Pancreas (tissue), 10 donors: ENCODE measurements at regions not wholly inside any gene's neighbourhood (a gene's known extent, or its start where the extent isn't known, plus 50 kb on each side); places are given as distances from the start of the nearest gene placed in this dataset.

Source experiments
- ATAC-seq, 4 donors: fragments of 200-7000 bp; cut with Tn5 transposase; one replicate each; pipeline versions ENCODE4 v1.8.0 to v1.9.1; 2020; ENCODE audit warnings: mild to moderate bottlenecking in 4 of 4, moderate library complexity in 4 of 4
- DNase-seq, 6 donors: peaks; one replicate each; pipeline ENCODE4 v3.0.0-alpha.2; 2020
- FAIRE-seq: peaks from 2 replicates; lab custom pipeline; 2012; peaks lifted over from hg19 to GRCh38; lab: Jason Lieb, UNC
- H3K27ac ChIP-seq, 4 donors: fragments of 200-600 bp; sonication (generic); 1 replicate in 3 of 4; 2 replicates in 1 of 4; pipeline versions ENCODE4 v1.5.0 to v1.8.0; 2020
- H3K27me3 ChIP-seq, 4 donors: fragments of 200-600 bp; one replicate each; pipeline ENCODE4 v1.8.0; 2021
- H3K36me3 ChIP-seq, 3 donors: fragments of 200-600 bp; sonication (generic) in 1 of 3; one replicate each; pipeline versions ENCODE4 v1.5.0 to v1.8.0; 2020 to 2021
- H3K4me1 ChIP-seq, 3 donors: fragments of 200-600 bp; one replicate each; pipeline ENCODE4 v1.8.0; 2021
- H3K4me3 ChIP-seq, 4 donors: fragments of 200-600 bp; sonication (generic) in 2 of 4; one replicate each; pipeline versions ENCODE4 v1.5.0 to v1.8.0; 2020 to 2021
- H3K9me3 ChIP-seq, 4 donors: fragments of 200-600 bp; one replicate each; pipeline ENCODE4 v1.8.0; 2021
- WGBS, 2 donors: extraction: QIAGEN DNeasy Blood & Tissue Kit; methylation state at CpG; one replicate each; pipeline ENCODE4 v1.1.7; 2013; 5-methylcytosine and 5-hydroxymethylcytosine counted together
- intact Hi-C, 3 donors: fragments of 100-400 bp; cut with DNase I; formaldehyde crosslinking; loops; one replicate each; pipeline versions ENCODE4 v1.11.1 to v1.14.2; 2022
- TF ChIP-seq, protein P1 (sequence below), 4 donors: fragments of 200-600 bp; sonication (generic) in 3 of 4; IDR thresholded peaks; one replicate each; pipeline versions ENCODE4 v1.5.0 to v1.8.0; 2021; ENCODE audit warnings: antibody characterized with exemption in 4 of 4
- donor health status: healthy with polysubstance abuse.
- donor health status: DM: no; HTN: no; CAD: no; lungs with moderate emphysema.
- donor health status: DM: no; HTN: no; CAD: no.
- donor health status: control.
- donor health status: control.
- donor health status: Bipolar disorder and iron deficiency.
- donor health status: DM: yes; HTN: yes; CAD: no.
- donor health status: DM: no; HTN: no; CAD: no.
- donor health status: DM: no; HTN: no; CAD: no.
- donor health status: DM: yes; HTN: yes; CAD: no.

GRCh38 chr2:15058015-15058720 lies 425.7 kb downstream of the LRATD1 start:
- H3K27me3 ChIP-seq: no peaks in the 10 kb centered on the region
- TF ChIP-seq, protein P1, sequence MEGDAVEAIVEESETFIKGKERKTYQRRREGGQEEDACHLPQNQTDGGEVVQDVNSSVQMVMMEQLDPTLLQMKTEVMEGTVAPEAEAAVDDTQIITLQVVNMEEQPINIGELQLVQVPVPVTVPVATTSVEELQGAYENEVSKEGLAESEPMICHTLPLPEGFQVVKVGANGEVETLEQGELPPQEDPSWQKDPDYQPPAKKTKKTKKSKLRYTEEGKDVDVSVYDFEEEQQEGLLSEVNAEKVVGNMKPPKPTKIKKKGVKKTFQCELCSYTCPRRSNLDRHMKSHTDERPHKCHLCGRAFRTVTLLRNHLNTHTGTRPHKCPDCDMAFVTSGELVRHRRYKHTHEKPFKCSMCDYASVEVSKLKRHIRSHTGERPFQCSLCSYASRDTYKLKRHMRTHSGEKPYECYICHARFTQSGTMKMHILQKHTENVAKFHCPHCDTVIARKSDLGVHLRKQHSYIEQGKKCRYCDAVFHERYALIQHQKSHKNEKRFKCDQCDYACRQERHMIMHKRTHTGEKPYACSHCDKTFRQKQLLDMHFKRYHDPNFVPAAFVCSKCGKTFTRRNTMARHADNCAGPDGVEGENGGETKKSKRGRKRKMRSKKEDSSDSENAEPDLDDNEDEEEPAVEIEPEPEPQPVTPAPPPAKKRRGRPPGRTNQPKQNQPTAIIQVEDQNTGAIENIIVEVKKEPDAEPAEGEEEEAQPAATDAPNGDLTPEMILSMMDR (IDR thresholded peaks at IDR 0.05): no peak
- no peak overlapping the region for H3K27ac ChIP-seq
- ATAC-seq (no peak), FAIRE-seq (no peak), DNase-seq (no peak)
- 65 to 78% methylated on average over 6 of the region's 6 CpGs for WGBS, 2 donors
- no peaks in the 10 kb centered on the region for H3K9me3 ChIP-seq
- intact Hi-C loops: no loop called here
- no peaks in the 10 kb centered on the region for H3K36me3 ChIP-seq
- H3K4me3 ChIP-seq: no peak overlapping the region
- H3K4me1 ChIP-seq: no peaks in the 10 kb centered on the region

GRCh38 chr2:15058721-15059157 lies 426.2 kb downstream of the LRATD1 start:
- no peak for FAIRE-seq
- intact Hi-C loops: no loop called here
- 35 to 37% methylated on average over 3 of the region's 3 CpGs for WGBS, 2 donors

DNA sequence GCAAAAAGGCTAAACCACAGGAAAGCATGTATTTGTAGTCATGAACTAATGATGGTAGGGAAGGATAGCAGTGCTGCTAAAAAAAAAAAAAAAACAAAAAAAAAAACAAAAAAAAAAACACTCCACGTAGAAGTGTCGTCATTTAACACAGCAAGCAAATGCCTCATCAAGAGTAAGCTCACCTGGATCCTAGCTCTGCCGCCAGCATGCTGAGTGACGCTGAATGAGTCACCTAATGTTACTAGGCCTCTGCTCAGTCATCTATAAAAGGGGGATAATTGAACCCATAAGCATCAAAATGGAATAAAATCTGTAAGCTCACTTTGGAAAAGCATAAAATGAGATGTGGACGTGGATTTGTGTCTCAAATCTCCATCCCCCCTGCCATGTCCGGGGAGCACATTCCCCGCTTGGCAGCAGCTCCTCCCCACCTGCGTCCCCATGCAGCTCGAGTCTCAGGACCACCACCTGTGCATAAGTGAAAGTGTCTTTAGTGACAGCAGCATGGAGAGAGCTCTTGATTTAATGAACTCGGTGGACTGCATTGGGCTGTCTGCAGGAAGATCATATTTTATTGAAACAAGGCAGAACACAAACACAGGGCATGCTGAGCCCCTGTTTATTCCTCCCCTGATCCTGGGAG lies 427.5 kb downstream of the LRATD1 start:
- ATAC-seq (peak in 2 of 4 donors; percentile 62 to 87), DNase-seq (no peak), FAIRE-seq (no peak)
- intact Hi-C loops: no loop called here
- Histone ChIP-seq H3K9me3 (no peaks in the 10 kb centered on the region), H3K27ac (no peak overlapping the region), H3K27me3 (no peaks in the 10 kb centered on the region), H3K4me3 (no peak overlapping the region), H3K4me1 (no peaks in the 10 kb centered on the region), H3K36me3 (no peaks in the 10 kb centered on the region)
- 70 to 82% methylated on average over 10 of the region's 10 CpGs for WGBS, 2 donors
- TF ChIP-seq, protein P1 (IDR thresholded peaks at IDR 0.05): no peak

More at GRCh38 chr2:15058721-15059157, 426.2 kb downstream of the LRATD1 start:
- Histone ChIP-seq H3K4me1 (no peaks in the 10 kb centered on the region), H3K27me3 (no peaks in the 10 kb centered on the region), H3K36me3 (no peaks in the 10 kb centered on the region), H3K9me3 (no peaks in the 10 kb centered on the region), H3K27ac (no peak overlapping the region), H3K4me3 (no peak overlapping the region)
- ATAC-seq (no peak), DNase-seq (no peak)
- TF ChIP-seq, protein P1 (IDR thresholded peaks at IDR 0.05): no peak

- DNase-seq: no peak
- no peaks in the 10 kb centered on the region for H3K9me3 ChIP-seq
- no peaks in the 10 kb centered on the region for H3K4me1 ChIP-seq
- H3K36me3 ChIP-seq: no peaks in the 10 kb centered on the region
- intact Hi-C loops: no loop called here
- TF ChIP-seq, protein P1 (IDR thresholded peaks at IDR 0.05): no peak
- H3K4me3 ChIP-seq: no peak overlapping the region
- no peaks in the 10 kb centered on the region for H3K27me3 ChIP-seq
- FAIRE-seq: no peak
- WGBS, 2 donors: 86 to 100% methylated on average over 1 of the region's 1 CpG
- no peak for ATAC-seq
- no peak overlapping the region for H3K27ac ChIP-seq
These were observed 428.8 kb downstream of the LRATD1 start for GRCh38 chr2:15061268-15061667.

DNA sequence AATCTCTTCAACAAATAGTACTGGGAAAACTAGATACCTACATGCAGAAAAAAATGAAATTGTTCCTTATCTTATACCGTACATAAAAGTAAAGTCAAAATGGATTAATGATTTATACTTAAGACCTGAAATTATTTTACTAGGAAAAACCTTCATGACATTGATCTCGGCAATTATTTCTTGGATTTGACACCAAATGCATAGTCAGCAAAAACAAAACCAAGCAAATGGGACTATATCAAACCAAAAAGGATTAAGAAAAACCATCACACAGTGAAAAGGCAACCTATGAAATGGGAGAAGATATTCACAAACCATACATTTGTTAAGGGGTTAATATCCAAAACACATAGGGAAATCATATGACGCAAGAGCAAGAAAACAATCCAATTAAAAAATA lies 433.6 kb downstream of the LRATD1 start:
- DNase-seq (no peak), FAIRE-seq (no peak), ATAC-seq (no peak)
- no peaks in the 10 kb centered on the region for H3K9me3 ChIP-seq
- no peaks in the 10 kb centered on the region for H3K4me1 ChIP-seq
- H3K4me3 ChIP-seq: no peak overlapping the region
- TF ChIP-seq, protein P1 (IDR thresholded peaks at IDR 0.05): no peak
- no peaks in the 10 kb centered on the region for H3K36me3 ChIP-seq
- intact Hi-C loops: no loop called here
- no peak overlapping the region for H3K27ac ChIP-seq
- 79 to 85% methylated on average over 3 of the region's 3 CpGs for WGBS, 2 donors
- H3K27me3 ChIP-seq: no peaks in the 10 kb centered on the region
